Transverse colon (tissue), 4 donors: ENCODE measurements at regions not wholly inside any gene's neighbourhood (a gene's known extent, or its start where the extent isn't known, plus 50 kb on each side); places are given as distances from the start of the nearest gene placed in this dataset.

Experiments
- DNase-seq: peaks from one replicate; pipeline ENCODE4 v3.0.0-alpha.2; 2019
- H3K27ac ChIP-seq, 4 donors: fragments of 200-600 bp; sonication (generic); 2 replicates each; pipeline ENCODE4 v1.5.1; 2016 to 2018; ENCODE audit warnings: inconsistent platforms in 4 of 4
- H3K27me3 ChIP-seq: fragments of 200-600 bp; sonication (generic); 2 replicates; pipeline ENCODE4 v1.5.1; 2017; ENCODE audit warnings: inconsistent platforms
- H3K36me3 ChIP-seq, 4 donors: fragments of 200-600 bp; sonication (generic); 2 replicates each; pipeline ENCODE4 v1.5.1; 2017 to 2019; ENCODE audit warnings: inconsistent platforms in 4 of 4
- H3K4me1 ChIP-seq, 4 donors: fragments of 200-600 bp; sonication (generic); 2 replicates each; pipeline ENCODE4 v1.5.1; 2017 to 2020; ENCODE audit warnings: inconsistent platforms in 4 of 4
- H3K4me3 ChIP-seq, 4 donors: fragments of 200-600 bp; sonication (generic); 1 replicate in 1 of 4; 2 replicates in 3 of 4; pipeline versions ENCODE4 v1.5.1 to v1.6.1; 2017 to 2019; ENCODE audit warnings: inconsistent platforms in 4 of 4
- H3K9me3 ChIP-seq, 2 donors: fragments of 200-600 bp; sonication (generic); 2 replicates each; pipeline ENCODE4 v1.5.1; 2017 to 2019; ENCODE audit warnings: inconsistent platforms in 2 of 2
- EP300 ChIP-seq: sonication (generic); formaldehyde crosslinking; IDR thresholded peaks from one replicate; pipeline ENCODE4 v1.6.1; 2017; ENCODE audit warnings: antibody characterized with exemption, low read depth
- POLR2A ChIP-seq: fragments of 450-650 bp; IDR thresholded peaks from one replicate; pipeline ENCODE4 v1.6.1; 2016; ENCODE audit warnings: antibody characterized with exemption, mild to moderate bottlenecking, moderate library complexity
- POLR2AphosphoS5 ChIP-seq, 3 donors: sonication (generic); formaldehyde crosslinking; IDR thresholded peaks; one replicate each; pipeline ENCODE4 v1.6.1; 2016; ENCODE audit warnings: antibody characterized with exemption in 3 of 3
- WGBS, 2 donors: methylation state at CpG; one replicate each; pipeline ENCODE4 v1.1.5; 2018; ENCODE audit warnings: low coverage in 1 of 2; 5-methylcytosine and 5-hydroxymethylcytosine counted together
- in situ Hi-C, 4 donors: fragments of 200-750 bp; cut with MboI; loops; one replicate each; pipeline versions ENCODE4 v1.15.0 to v1.15.1; 2017; ENCODE audit warnings: low sequenced_read_pairs in 3 of 4, low pct_ligation_motif_present in 1 of 4, low pct_unique_long_range_greater_than_20kb in 1 of 4
- intact Hi-C: fragments of 100-400 bp; cut with DNase I; formaldehyde crosslinking; loops from one replicate; pipeline ENCODE4 v1.15.1; 2023; ENCODE audit warnings: low total_unique reads
- TF ChIP-seq, protein P1 (sequence below), 5 experiments: fragments of 200-600 bp in 3 of 5; fragments of 450-650 bp in 2 of 5; sonication (generic) in 3 of 5; IDR thresholded peaks; 1 replicate in 2 of 5; 2 replicates in 3 of 5; pipeline ENCODE4 v1.5.1; 2016 to 2017; ENCODE audit warnings: antibody characterized with exemption in 5 of 5, inconsistent platforms in 3 of 5, mild to moderate bottlenecking in 2 of 5, moderate library complexity in 1 of 5

DNA sequence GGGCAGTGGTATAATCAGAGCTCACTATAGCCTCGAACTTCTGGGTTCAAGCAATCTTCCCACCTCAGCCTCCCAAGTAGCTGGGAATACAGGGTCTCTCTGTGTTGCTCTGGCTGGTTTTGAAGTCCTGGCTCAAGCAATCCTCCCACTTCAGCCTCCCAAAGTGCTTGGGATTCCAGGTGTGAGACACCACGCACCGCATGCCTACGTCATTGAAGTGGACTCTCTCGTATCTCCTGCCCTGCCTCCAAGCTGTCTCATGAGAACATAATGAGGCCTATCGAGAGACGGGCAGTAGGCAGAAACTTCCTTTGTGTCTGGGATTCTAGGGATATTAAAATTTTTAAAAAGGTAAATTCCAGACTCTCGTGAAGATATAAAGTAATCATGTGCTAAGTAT, 65.0 kb upstream of the NLGN4X start:
- DNase-seq, result no peak
- no peaks in the 10 kb centered on the region for H3K4me1 ChIP-seq
- WGBS, 2 donors, result 84 to 87% methylated on average over 4 to 8 of the region's 8 CpGs
- no peak overlapping the region for H3K27ac ChIP-seq
- no peaks in the 10 kb centered on the region for H3K36me3 ChIP-seq
- no peaks in the 10 kb centered on the region for H3K9me3 ChIP-seq
- H3K4me3 ChIP-seq, result no peak overlapping the region
- in situ Hi-C loops (no loop called here), intact Hi-C loops (no loop called here)
- H3K27me3 ChIP-seq, result no peaks in the 10 kb centered on the region
- TF ChIP-seq, protein P1, sequence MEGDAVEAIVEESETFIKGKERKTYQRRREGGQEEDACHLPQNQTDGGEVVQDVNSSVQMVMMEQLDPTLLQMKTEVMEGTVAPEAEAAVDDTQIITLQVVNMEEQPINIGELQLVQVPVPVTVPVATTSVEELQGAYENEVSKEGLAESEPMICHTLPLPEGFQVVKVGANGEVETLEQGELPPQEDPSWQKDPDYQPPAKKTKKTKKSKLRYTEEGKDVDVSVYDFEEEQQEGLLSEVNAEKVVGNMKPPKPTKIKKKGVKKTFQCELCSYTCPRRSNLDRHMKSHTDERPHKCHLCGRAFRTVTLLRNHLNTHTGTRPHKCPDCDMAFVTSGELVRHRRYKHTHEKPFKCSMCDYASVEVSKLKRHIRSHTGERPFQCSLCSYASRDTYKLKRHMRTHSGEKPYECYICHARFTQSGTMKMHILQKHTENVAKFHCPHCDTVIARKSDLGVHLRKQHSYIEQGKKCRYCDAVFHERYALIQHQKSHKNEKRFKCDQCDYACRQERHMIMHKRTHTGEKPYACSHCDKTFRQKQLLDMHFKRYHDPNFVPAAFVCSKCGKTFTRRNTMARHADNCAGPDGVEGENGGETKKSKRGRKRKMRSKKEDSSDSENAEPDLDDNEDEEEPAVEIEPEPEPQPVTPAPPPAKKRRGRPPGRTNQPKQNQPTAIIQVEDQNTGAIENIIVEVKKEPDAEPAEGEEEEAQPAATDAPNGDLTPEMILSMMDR (IDR thresholded peaks at IDR 0.05), result no peak
- TF ChIP-seq POLR2AphosphoS5 (IDR thresholded peaks at IDR 0.05) (no peak), POLR2A (no peak), EP300 (no peak)

DNA sequence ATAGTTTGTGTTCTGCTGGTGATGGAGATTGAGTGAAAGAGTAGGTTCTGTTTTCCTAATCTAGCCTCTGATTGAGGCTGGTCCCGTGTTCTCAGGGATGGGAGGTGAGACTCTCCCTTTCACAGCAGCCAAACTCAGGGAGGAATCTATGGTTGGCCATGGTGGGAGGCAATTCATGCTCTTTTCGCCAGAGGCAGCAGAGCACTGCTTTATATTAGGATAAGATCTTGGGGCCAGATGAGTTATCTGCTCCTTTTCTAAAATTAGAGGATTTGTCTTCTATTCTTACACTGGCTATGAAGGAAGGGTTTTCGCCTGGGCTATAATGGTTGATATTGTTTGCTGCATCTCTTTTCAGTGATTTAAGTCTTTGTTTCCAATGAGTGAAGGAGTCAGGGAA, 63.9 kb upstream of the NLGN4X start:
- in situ Hi-C loops (no loop called here), intact Hi-C loops (no loop called here)
- H3K9me3 ChIP-seq, result no peaks in the 10 kb centered on the region
- H3K4me1 ChIP-seq, result no peaks in the 10 kb centered on the region
- H3K27me3 ChIP-seq, result no peaks in the 10 kb centered on the region
- H3K4me3 ChIP-seq, result no peak overlapping the region
- no peak for DNase-seq
- H3K27ac ChIP-seq, result no peak overlapping the region
- 55 to 79% methylated on average over 2 to 3 of the region's 3 CpGs for WGBS, 2 donors
- H3K36me3 ChIP-seq, result no peaks in the 10 kb centered on the region
- TF ChIP-seq, protein P1 (IDR thresholded peaks at IDR 0.05), result no peak
- TF ChIP-seq EP300 (no peak), POLR2A (no peak), POLR2AphosphoS5 (IDR thresholded peaks at IDR 0.05) (no peak)

DNA sequence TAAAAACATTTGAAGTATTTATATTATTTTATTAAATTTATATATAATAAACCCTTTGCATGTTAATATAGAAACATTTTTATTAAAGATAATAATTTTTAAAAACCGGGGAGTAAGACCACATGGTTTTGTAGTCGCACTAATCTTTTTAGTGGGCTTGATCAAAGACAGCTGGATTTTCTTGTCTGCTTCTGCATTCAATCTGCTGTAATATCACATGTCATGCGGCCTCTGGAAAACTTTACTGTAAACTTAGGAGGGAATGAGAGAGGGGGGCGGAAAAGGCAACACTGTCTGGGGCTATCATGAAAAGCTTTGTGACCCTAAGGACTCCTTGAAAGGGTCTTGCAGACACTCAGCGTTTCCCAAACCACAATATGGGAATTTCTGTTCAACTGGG, 62.8 kb upstream of the NLGN4X start:
- in situ Hi-C loops, result no loop called here

DNA sequence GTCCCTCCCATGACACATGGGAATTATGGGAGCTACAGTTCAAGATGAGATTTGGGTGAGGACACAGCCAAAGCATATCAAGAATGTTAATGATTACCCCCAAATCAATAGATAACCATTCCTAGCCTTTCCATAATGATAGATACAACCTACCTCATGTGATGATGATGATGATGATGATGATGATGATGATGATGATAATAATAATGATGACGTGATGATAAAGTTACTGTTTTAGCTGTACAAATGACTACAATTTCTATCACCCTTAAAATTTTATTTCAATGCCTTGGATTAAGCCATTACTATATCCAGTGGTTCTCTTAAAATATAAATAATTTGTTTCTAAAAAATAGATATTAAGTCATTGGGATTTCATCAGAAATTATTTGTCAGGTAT, 55.2 kb upstream of the NLGN4X start:
- WGBS, 2 donors, result 85% methylated on average over 1 of the region's 1 CpG; no CpG with 5 or more reads in 1 of the 2 donors
- no peaks in the 10 kb centered on the region for H3K27me3 ChIP-seq
- H3K4me3 ChIP-seq, result no peak overlapping the region
- no peaks in the 10 kb centered on the region for H3K4me1 ChIP-seq
- in situ Hi-C loops, result no loop called here
- H3K36me3 ChIP-seq, result no peaks in the 10 kb centered on the region
- intact Hi-C loops, result no loop called here
- no peak for TF ChIP-seq EP300
- no peak for TF ChIP-seq POLR2A
- TF ChIP-seq, protein P1 (IDR thresholded peaks at IDR 0.05), result no peak
- TF ChIP-seq POLR2AphosphoS5 (IDR thresholded peaks at IDR 0.05), result no peak
- no peak for DNase-seq
- H3K9me3 ChIP-seq, result no peaks in the 10 kb centered on the region
- H3K27ac ChIP-seq, result no peak overlapping the region

More for the DNA sequence above, 62.8 kb upstream of the NLGN4X start:
- WGBS, 2 donors, result 67 to 75% methylated on average over 2 to 5 of the region's 5 CpGs
- no peaks in the 10 kb centered on the region for H3K36me3 ChIP-seq
- no peaks in the 10 kb centered on the region for H3K27me3 ChIP-seq
- H3K4me1 ChIP-seq, result no peaks in the 10 kb centered on the region
- no peaks in the 10 kb centered on the region for H3K9me3 ChIP-seq
- intact Hi-C loops, result no loop called here
- DNase-seq, result no peak
- H3K4me3 ChIP-seq, result no peak overlapping the region
- TF ChIP-seq POLR2AphosphoS5 (IDR thresholded peaks at IDR 0.05) (no peak), EP300 (no peak), POLR2A (no peak)
- TF ChIP-seq, protein P1 (IDR thresholded peaks at IDR 0.05), result no peak
- H3K27ac ChIP-seq, result no peak overlapping the region
